Hepatocyte (in vitro differentiated cells): ENCODE measurements at regions not wholly inside any gene's neighbourhood (a gene's known extent, or its start where the extent isn't known, plus 50 kb on each side); places are given as distances from the start of the nearest gene placed in this dataset.
"Not testable (repeated sequence)": the region's sequence is repeated elsewhere in the genome, so short reads cannot be mapped to it uniquely, and the experiment has no call there.

Source experiments
- DNase-seq: peaks from one replicate; pipeline ENCODE4 v3.0.0-alpha.2; 2016; ENCODE audit warnings: low spot score
- H2AFZ ChIP-seq: fragments of 200-600 bp; sonication (generic); 2 replicates; pipeline ENCODE4 v1.6.0; 2016; ENCODE audit warnings: antibody characterized with exemption, mild to moderate bottlenecking
- H3K27ac ChIP-seq: fragments of 200-600 bp; sonication (generic); 2 replicates; pipeline ENCODE4 v1.5.1; 2016; ENCODE audit warnings: mild to moderate bottlenecking
- H3K27me3 ChIP-seq: fragments of 200-600 bp; sonication (generic); 2 replicates; pipeline ENCODE4 v1.6.1; 2016
- H3K36me3 ChIP-seq: fragments of 200-600 bp; sonication (generic); replicated peaks from 2 replicates; pipeline ENCODE4 v1.5.1; 2016; ENCODE audit warnings: low read depth; ENCODE audit not compliant: insufficient read depth
- H3K4me1 ChIP-seq: fragments of 200-600 bp; sonication (generic); 2 replicates; pipeline ENCODE4 v1.5.1; 2016; ENCODE audit warnings: mild to moderate bottlenecking, moderate library complexity; ENCODE audit not compliant: insufficient read depth
- H3K4me2 ChIP-seq: fragments of 200-600 bp; sonication (generic); 2 replicates; pipeline ENCODE4 v1.6.0; 2016
- H3K4me3 ChIP-seq: fragments of 200-600 bp; sonication (generic); 2 replicates; pipeline ENCODE4 v1.5.1; 2016; ENCODE audit warnings: mild to moderate bottlenecking
- H3K79me2 ChIP-seq: fragments of 200-600 bp; sonication (generic); 2 replicates; pipeline ENCODE4 v1.6.0; 2017; ENCODE audit warnings: mild to moderate bottlenecking
- H3K9me2 ChIP-seq: fragments of 200-600 bp; sonication (generic); replicated peaks from 2 replicates; pipeline ENCODE4 v1.6.0; 2017; ENCODE audit warnings: mild to moderate bottlenecking; ENCODE audit not compliant: insufficient read depth
- H3K9me3 ChIP-seq: fragments of 200-600 bp; sonication (generic); 2 replicates; pipeline ENCODE4 v1.5.1; 2016; ENCODE audit warnings: low read depth, mild to moderate bottlenecking
- H4K20me1 ChIP-seq: fragments of 200-600 bp; sonication (generic); 2 replicates; pipeline ENCODE4 v1.6.0; 2016; ENCODE audit warnings: mild to moderate bottlenecking; ENCODE audit not compliant: insufficient read depth, poor library complexity, severe bottlenecking
- EZH2 ChIP-seq: fragments of 200-600 bp; sonication (generic); IDR thresholded peaks from 2 replicates; pipeline ENCODE4 v1.6.1; 2016; ENCODE audit warnings: antibody characterized with exemption, mild to moderate bottlenecking, borderline replicate concordance
- EZH2phosphoT487 ChIP-seq: fragments of 200-600 bp; sonication (generic); IDR thresholded peaks from one replicate; pipeline ENCODE4 v1.6.1; 2018; ENCODE audit warnings: antibody characterized with exemption, mild to moderate bottlenecking, low read depth, moderate library complexity; ENCODE audit not compliant: unreplicated experiment, severe bottlenecking
- WGBS: methylation state at CpG from one replicate; pipeline ENCODE4 v1.1.6; 2016; ENCODE audit warnings: low lambda C conversion rate; ENCODE audit errors: missing lambda C conversion rate; 5-methylcytosine and 5-hydroxymethylcytosine counted together
- TF ChIP-seq, protein P1 (sequence below): fragments of 200-600 bp; sonication (generic); IDR thresholded peaks from 2 replicates; pipeline ENCODE4 v1.5.1; 2016; ENCODE audit warnings: antibody characterized with exemption, mild to moderate bottlenecking; ENCODE audit not compliant: poor library complexity

- Histone ChIP-seq H3K4me2 (no peak overlapping the region), H3K27ac (no peak overlapping the region)
- TF ChIP-seq EZH2, result no peak
These were observed 381.0 kb upstream of the SASH1 start for GRCh38 chr6:147961481-147962141.

DNA sequence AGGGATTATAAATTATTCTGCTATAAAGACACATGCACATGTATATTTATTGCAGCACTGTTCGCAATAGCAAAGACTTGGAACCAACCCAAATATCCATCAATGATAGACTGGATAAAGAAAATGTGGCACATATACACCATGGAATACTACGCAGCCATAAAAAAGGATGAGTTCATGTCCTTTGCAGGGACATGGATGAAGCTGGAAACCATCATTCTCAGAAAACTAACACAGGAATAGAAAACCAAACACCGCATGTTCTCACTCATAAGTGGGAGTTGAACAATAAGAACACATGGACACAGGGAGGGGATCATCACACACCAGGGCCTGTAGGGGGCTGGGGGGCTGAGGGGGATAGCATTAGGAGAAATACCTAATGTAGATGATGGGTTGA is 377.2 kb upstream of the SASH1 start:
- not testable (repeated sequence) for H3K9me3 ChIP-seq, H3K27ac ChIP-seq
- 92% methylated on average over 3 of the region's 3 CpGs for WGBS

More at GRCh38 chr6:147961481-147962141, 381.0 kb upstream of the SASH1 start:
- WGBS, result 52% methylated on average over 2 of the region's 2 CpGs
- Histone ChIP-seq H3K4me3 (no peak overlapping the region), H3K9me3 (no peaks in the 10 kb centered on the region), H3K79me2 (no peaks in the 10 kb centered on the region), H3K27me3 (no peaks in the 10 kb centered on the region), H3K4me1 (no peaks in the 10 kb centered on the region), H2AFZ (no peak overlapping the region), H3K9me2 (no peaks in the 10 kb centered on the region), H4K20me1 (no peaks in the 10 kb centered on the region), H3K36me3 (no peaks in the 10 kb centered on the region)
- no peak for DNase-seq

GRCh38 chr6:147970970-147971369 is 371.7 kb upstream of the SASH1 start:
- WGBS, result 89% methylated on average over 1 of the region's 1 CpG
- no peaks in the 10 kb centered on the region for H3K79me2 ChIP-seq
- no peak for DNase-seq

More for the DNA sequence above, 377.2 kb upstream of the SASH1 start:
- H3K9me2 ChIP-seq, H3K4me2 ChIP-seq, DNase-seq, H3K79me2 ChIP-seq, H3K36me3 ChIP-seq, H4K20me1 ChIP-seq, H2AFZ ChIP-seq, H3K4me3 ChIP-seq, H3K27me3 ChIP-seq, H3K4me1 ChIP-seq: not testable (repeated sequence)

GRCh38 chr6:147972448-147972847 is 370.2 kb upstream of the SASH1 start:
- Histone ChIP-seq H3K4me2 (no peak overlapping the region), H3K79me2 (no peaks in the 10 kb centered on the region)
- WGBS, result 83% methylated on average over 5 of the region's 5 CpGs

More at GRCh38 chr6:147970970-147971369, 371.7 kb upstream of the SASH1 start:
- TF ChIP-seq, protein P1, sequence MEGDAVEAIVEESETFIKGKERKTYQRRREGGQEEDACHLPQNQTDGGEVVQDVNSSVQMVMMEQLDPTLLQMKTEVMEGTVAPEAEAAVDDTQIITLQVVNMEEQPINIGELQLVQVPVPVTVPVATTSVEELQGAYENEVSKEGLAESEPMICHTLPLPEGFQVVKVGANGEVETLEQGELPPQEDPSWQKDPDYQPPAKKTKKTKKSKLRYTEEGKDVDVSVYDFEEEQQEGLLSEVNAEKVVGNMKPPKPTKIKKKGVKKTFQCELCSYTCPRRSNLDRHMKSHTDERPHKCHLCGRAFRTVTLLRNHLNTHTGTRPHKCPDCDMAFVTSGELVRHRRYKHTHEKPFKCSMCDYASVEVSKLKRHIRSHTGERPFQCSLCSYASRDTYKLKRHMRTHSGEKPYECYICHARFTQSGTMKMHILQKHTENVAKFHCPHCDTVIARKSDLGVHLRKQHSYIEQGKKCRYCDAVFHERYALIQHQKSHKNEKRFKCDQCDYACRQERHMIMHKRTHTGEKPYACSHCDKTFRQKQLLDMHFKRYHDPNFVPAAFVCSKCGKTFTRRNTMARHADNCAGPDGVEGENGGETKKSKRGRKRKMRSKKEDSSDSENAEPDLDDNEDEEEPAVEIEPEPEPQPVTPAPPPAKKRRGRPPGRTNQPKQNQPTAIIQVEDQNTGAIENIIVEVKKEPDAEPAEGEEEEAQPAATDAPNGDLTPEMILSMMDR, result peak; percentile 26
- no peak for TF ChIP-seq EZH2phosphoT487
- no peak overlapping the region for H3K4me3 ChIP-seq
- no peaks in the 10 kb centered on the region for H3K9me2 ChIP-seq
- H3K4me1 ChIP-seq, result no peaks in the 10 kb centered on the region
- H3K27ac ChIP-seq, result no peak overlapping the region
- H3K36me3 ChIP-seq, result no peaks in the 10 kb centered on the region
- no peak overlapping the region for H3K4me2 ChIP-seq
- H4K20me1 ChIP-seq, result no peaks in the 10 kb centered on the region
- no peaks in the 10 kb centered on the region for H3K27me3 ChIP-seq
- H3K9me3 ChIP-seq, result no peaks in the 10 kb centered on the region
- H2AFZ ChIP-seq, result no peak overlapping the region

More at GRCh38 chr6:147972448-147972847, 370.2 kb upstream of the SASH1 start:
- Histone ChIP-seq H3K4me1 (no peaks in the 10 kb centered on the region), H3K9me3 (no peaks in the 10 kb centered on the region), H3K27me3 (no peaks in the 10 kb centered on the region), H3K9me2 (no peaks in the 10 kb centered on the region), H4K20me1 (no peaks in the 10 kb centered on the region), H2AFZ (no peak overlapping the region), H3K4me3 (no peak overlapping the region), H3K36me3 (no peaks in the 10 kb centered on the region), H3K27ac (no peak overlapping the region)
- TF ChIP-seq EZH2 (no peak), EZH2phosphoT487 (no peak)
- TF ChIP-seq, protein P1, result no peak
- no peak for DNase-seq
